ENCODE measurements at regions not wholly inside any gene's neighbourhood (a gene's known extent, or its start where the extent isn't known, plus 50 kb on each side); places are given as distances from the start of the nearest gene placed in this dataset.

DNA sequence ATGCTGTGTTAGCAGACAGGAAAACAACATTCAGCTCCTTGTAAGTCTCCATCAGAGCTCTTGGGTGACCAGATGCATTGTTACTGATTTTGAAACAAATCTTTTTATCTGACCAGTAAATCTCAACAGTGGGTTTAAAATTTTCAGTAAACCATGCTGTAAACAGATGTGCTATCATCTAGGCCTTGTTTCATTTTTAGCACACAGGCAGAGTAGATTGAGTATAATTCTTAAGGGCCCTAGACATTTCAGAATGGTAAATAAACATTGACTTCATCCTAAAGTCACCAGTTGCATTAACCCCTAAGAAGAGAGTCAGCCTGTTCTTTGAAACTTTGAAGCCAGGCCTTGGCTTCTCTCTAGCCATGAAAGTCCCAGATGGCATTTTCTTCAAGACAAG, 237.2 kb upstream of the BMP2 start:
- Histone ChIP-seq H3K27me3 (ENCODE audit: control insufficient read depth in 3 of 3, insufficient read depth in 3 of 3, low read length in 2 of 3) (no peaks in the 10 kb centered on the region), H3K9me3 (ENCODE audit: control insufficient read depth in 4 of 4, insufficient read depth in 3 of 4, low read length in 3 of 4) (no peaks in the 10 kb centered on the region), H3K4me3 (no peak overlapping the region), H3K27ac (ENCODE audit: low read depth in 1 of 2, low read length in 1 of 2) (no peak overlapping the region), H3K36me3 (ENCODE audit: control insufficient read depth in 4 of 4, insufficient read depth in 4 of 4, low read length in 4 of 4) (no peaks in the 10 kb centered on the region), H3K4me1 (ENCODE audit: control insufficient read depth in 5 of 5, insufficient read depth in 5 of 5, low read length in 5 of 5) (peaks cover 0 to 33% (median 0%) of the 10 kb centered on the region in 5 donors), H3K9ac (ENCODE audit: insufficient read depth in 1 of 2, low read length in 2 of 2) (no peak overlapping the region)
- DNase-seq: no peak
- ATAC-seq (ENCODE audit: insufficient read depth, low FRiP score): no peak
- TF ChIP-seq, protein P1, sequence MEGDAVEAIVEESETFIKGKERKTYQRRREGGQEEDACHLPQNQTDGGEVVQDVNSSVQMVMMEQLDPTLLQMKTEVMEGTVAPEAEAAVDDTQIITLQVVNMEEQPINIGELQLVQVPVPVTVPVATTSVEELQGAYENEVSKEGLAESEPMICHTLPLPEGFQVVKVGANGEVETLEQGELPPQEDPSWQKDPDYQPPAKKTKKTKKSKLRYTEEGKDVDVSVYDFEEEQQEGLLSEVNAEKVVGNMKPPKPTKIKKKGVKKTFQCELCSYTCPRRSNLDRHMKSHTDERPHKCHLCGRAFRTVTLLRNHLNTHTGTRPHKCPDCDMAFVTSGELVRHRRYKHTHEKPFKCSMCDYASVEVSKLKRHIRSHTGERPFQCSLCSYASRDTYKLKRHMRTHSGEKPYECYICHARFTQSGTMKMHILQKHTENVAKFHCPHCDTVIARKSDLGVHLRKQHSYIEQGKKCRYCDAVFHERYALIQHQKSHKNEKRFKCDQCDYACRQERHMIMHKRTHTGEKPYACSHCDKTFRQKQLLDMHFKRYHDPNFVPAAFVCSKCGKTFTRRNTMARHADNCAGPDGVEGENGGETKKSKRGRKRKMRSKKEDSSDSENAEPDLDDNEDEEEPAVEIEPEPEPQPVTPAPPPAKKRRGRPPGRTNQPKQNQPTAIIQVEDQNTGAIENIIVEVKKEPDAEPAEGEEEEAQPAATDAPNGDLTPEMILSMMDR (IDR thresholded peaks at IDR 0.05; ENCODE audit: control extremely low read depth, extremely low read depth): no peak

DNA sequence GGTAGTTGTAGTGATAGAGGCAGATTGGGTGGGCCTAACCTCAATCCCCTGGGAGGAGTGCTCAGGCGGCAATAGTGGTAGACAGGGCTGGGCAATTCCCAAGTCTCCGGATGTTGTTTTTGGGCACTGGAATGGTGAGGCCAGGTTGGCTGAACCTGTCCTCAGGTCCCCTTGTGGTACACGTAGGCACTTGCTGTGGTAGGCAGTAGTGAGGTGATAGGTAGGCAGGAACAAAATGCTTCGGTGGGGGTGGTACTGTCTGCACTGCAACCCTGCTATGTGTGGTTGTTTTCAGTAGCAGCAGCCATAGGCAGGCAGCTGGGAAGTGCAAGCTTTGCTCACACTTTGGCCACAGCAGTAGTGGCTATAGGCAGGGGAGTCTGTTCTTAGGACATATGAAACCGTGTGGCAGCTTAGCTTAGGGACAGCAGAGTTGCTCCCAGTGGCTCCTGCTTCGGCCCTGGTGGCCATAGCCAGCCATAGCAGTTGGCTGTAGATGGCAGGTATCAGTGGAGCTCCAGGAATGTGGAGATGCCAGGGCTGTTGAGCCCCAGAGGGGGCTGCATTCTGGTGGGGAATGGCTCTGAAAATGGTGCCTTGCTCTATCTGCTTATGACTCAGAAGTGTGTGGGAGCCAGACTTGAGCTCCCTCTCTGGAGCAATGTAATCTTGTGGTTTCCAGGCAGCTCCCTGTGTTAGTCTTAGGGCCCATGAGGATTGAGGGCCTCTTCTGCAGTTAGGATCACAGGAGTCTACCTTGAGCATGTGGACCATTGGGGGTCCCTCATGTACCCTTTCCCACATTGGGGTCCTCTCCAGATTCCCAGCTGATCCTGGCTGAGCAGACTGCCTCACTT, 241.8 kb upstream of the BMP2 start:
- WGBS, 2 donors: 73 to 81% methylated on average over 6 of the region's 6 CpGs
- Histone ChIP-seq H3K9me3 (ENCODE audit: control insufficient read depth in 4 of 4, insufficient read depth in 3 of 4, low read length in 3 of 4) (peaks cover 0 to 3% (median 1%) of the 10 kb centered on the region in 4 donors), H3K4me3 (no peak overlapping the region), H3K4me1 (ENCODE audit: control insufficient read depth in 5 of 5, insufficient read depth in 5 of 5, low read length in 5 of 5) (peaks cover 0 to 14% (median 0%) of the 10 kb centered on the region in 5 donors), H3K27ac (ENCODE audit: low read depth in 1 of 2, low read length in 1 of 2) (no peak overlapping the region), H3K9ac (ENCODE audit: insufficient read depth in 1 of 2, low read length in 2 of 2) (no peak overlapping the region), H3K27me3 (ENCODE audit: control insufficient read depth in 3 of 3, insufficient read depth in 3 of 3, low read length in 2 of 3) (no peaks in the 10 kb centered on the region), H3K36me3 (ENCODE audit: control insufficient read depth in 4 of 4, insufficient read depth in 4 of 4, low read length in 4 of 4) (no peaks in the 10 kb centered on the region)
- DNase-seq (no peak), ATAC-seq (ENCODE audit: insufficient read depth, low FRiP score) (no peak)
- TF ChIP-seq, protein P1 (IDR thresholded peaks at IDR 0.05; ENCODE audit: control extremely low read depth, extremely low read depth): no peak

DNA sequence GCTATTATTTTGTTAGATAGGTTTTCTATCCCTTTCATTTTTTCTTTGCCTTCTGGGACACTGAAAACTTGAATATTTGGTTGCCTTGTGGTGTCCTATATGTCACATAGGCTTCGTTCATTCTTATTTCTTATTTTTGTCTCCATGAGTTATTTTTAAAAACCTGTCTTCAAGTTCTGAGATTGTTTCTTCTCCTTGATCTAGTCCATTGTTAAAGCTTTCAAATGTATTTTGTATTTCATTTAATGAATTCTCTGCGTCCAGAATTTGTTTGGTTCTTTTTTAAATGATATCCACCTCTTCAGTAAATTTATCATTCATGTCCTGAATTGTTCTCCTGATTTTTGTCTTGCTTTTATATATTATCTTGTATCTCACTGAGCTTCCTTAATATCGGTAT, 243.2 kb upstream of the BMP2 start:
- peaks cover 0 to 8% (median 0%) of the 10 kb centered on the region in 5 donors for H3K4me1 ChIP-seq (ENCODE audit: control insufficient read depth in 5 of 5, insufficient read depth in 5 of 5, low read length in 5 of 5)
- peaks cover 0 to 4% (median 2%) of the 10 kb centered on the region in 4 donors for H3K9me3 ChIP-seq (ENCODE audit: control insufficient read depth in 4 of 4, insufficient read depth in 3 of 4, low read length in 3 of 4)
- H3K27me3 ChIP-seq (ENCODE audit: control insufficient read depth in 3 of 3, insufficient read depth in 3 of 3, low read length in 2 of 3): no peaks in the 10 kb centered on the region
- no peak overlapping the region for H3K27ac ChIP-seq (ENCODE audit: low read depth in 1 of 2, low read length in 1 of 2)
- H3K36me3 ChIP-seq (ENCODE audit: control insufficient read depth in 4 of 4, insufficient read depth in 4 of 4, low read length in 4 of 4): no peaks in the 10 kb centered on the region
- 95 to 98% methylated on average over 3 of the region's 3 CpGs for WGBS, 2 donors
- no peak overlapping the region for H3K4me3 ChIP-seq
- H3K9ac ChIP-seq (ENCODE audit: insufficient read depth in 1 of 2, low read length in 2 of 2): no peak overlapping the region
- DNase-seq (no peak), ATAC-seq (ENCODE audit: insufficient read depth, low FRiP score) (no peak)
- TF ChIP-seq, protein P1 (IDR thresholded peaks at IDR 0.05; ENCODE audit: control extremely low read depth, extremely low read depth): no peak
